Erythroblast (primary cell): ENCODE measurements at regions not wholly inside any gene's neighbourhood (a gene's known extent, or its start where the extent isn't known, plus 50 kb on each side); places are given as distances from the start of the nearest gene placed in this dataset.

ENCODE experiments used
- GATA1 ChIP-seq: IDR thresholded peaks from 2 replicates; pipeline ENCODE4 v1.6.1; 2011; ENCODE audit warnings: low read depth, mild to moderate bottlenecking, control low read depth, low read length, moderate library complexity
- POLR2A ChIP-seq: IDR thresholded peaks from 2 replicates; pipeline ENCODE4 v1.6.1; 2011; ENCODE audit warnings: mild to moderate bottlenecking, low read length

DNA sequence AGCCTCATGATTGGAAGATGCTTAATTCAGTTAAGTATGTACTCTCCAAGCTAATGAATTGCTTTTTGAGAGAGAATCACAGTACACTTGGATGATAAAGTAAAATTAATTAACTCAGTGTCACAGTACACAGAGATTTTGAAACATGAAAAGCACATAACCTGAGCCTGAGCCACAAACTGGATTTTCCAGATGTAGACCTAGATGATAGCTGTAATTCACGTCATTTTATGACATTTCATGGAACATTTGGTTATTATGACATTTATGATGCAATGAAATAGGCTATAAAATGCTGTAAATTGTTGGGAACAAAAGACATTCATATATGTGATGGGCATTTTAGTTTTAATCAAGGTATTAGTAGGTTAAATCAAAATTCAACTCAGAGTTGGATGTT is 983.7 kb downstream of the STPG2 start:
- TF ChIP-seq GATA1, result no peak
- no peak for TF ChIP-seq POLR2A
